Activated T-cell treated with anti-CD3 and anti-CD28 coated beads for 24 hours (primary cell): ENCODE measurements at regions not wholly inside any gene's neighbourhood (a gene's known extent, or its start where the extent isn't known, plus 50 kb on each side); places are given as distances from the start of the nearest gene placed in this dataset.

ENCODE experiments used
- DNase-seq: peaks from one replicate; pipeline ENCODE4 v3.0.0-alpha.2; 2020; ENCODE audit warnings: low read depth

DNA sequence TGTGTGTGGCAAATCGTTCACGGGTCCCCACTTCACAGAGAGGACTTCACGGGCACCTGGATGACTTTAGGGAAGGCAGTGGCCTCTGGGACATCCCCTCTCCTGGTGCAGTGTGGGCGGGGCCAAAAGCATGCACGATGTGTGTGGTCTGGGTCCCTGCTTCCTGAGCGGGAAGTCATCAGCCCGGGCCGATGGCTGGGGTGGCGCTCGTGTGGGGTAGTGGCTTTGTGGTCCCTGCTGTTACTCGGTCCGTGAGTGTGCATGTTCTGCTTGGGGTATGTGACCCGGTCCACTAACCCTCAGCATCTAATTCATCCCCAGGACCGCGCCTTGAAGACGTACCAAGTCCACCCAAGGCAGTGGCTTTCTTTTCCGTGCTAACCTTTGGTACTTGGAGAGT is 142.5 kb upstream of the RTL1 start:
- no peak for DNase-seq

DNA sequence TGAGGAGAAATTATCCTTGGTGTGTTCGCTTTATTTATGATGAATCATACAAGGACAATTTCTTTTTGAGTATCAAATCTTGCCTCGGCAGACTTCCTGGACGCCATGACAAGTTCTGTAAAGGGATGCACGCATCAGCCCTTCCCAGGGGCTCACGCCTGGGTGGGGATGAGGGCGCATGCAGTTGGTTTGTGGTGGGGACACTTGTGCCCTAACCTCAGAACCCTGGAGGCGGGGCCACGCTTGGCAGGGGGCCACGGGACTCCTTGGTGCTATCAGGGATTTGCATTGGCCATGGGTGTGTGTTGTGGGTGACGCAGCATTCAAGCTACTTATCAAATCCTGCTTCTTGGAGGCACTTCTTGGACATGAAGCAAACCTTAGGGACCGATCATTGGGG is 143.8 kb upstream of the RTL1 start:
- no peak for DNase-seq

DNA sequence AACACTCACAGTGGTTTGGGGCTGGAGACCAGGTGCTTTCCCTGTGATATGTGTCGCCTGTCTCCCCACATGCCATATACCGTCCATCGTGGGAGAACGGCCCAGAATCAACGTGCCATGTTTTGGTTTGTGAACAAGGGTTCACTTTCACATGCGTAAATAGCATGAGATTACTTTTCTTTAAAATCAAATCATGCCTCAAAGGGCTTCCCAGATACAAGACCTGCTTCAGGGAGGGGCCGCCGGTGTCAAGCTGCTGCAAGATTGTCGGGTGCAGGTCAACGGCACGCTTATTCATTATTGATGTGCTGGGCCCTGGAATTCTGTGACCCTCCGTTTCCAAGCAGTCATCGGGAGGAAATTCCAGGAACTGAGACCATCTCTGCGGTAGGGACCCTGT is 145.2 kb upstream of the RTL1 start:
- no peak for DNase-seq

DNA sequence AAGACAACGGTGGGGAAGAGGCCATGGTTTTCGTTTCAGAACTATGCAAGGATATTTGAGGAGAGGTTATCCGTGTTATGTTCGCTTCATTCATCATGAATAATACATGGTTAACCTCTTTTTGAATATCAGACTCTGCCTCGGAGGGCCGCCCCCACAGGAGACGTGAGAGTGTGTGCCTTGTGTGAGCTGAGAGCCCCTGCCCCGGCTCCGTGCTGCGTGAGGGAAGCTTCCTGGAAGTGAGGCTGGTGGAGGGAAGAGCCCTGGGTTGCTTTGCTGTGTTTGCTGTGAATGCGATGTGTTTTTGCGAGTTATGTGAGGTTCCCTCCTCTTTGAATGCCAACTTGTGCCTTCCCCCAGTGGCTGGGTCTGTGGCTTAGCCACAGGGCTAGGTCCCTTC is 146.0 kb upstream of the RTL1 start:
- DNase-seq = no peak

DNA sequence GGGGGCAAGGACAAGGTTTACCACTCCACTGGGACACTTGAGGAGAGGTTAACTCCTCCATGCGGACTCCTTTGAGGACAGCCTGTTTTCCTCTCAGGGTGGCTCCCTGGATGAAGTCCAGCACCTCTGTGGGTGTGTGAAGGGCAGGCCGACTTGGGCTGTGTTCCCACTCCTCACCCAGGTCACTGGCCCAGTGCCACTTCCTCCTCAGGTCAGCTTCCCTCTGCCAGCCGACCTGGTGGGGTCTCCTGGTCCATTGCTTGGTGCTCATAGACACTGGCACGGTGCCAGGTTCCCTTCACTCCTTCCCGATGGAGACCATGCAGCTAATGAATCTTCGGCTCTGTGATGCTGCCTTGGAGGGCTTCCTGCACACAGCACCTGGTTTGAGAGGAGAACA is 146.4 kb upstream of the RTL1 start:
- no peak for DNase-seq

DNA sequence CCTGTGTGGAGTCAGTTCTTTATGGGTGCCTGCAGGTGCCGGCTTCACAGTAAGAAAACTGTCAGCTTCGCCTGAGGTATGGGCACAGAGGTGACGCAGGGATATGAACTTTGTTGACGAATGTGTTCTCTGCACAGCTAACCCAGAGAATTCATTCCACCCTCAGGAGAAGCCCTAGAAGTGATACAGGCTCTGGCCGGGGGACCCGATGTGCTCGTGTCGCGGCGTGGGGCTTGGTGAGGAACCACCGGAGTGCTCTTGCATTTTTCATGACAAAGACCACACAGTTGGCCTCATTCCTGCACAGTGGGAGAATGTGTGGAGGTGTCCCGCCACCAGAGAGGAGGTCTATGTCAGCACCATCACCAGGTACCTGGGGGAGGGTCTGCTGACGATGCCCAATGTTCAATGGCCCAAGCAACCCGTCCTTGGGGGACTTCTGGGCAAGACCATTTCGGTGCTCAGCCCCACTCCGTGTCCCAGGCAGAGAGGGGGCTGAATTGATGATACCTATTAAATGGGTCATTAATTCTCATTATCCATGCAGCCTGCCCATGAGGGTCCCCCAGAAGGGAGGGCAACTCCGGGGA is 147.5 kb upstream of the RTL1 start:
- no peak for DNase-seq

DNA sequence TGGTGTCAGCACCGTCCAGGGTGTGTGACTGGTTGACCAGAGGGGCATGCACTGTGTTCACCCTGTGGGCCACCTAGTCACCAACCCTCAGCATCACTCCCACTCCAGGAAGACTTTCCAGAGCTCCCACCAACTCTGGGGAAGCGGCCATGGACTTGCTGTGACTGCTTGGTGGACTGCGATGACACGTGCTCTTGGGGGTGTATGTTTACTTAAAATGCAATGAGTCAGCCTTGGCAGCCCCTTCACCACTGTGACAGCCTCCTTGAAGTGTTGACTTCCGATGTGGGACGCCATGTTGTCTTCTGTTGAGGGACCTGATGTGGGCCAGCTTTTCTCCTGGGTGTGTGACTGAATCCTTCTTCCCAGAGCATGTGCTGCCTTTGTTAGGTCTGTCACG is 151.1 kb upstream of the RTL1 start:
- no peak for DNase-seq

DNA sequence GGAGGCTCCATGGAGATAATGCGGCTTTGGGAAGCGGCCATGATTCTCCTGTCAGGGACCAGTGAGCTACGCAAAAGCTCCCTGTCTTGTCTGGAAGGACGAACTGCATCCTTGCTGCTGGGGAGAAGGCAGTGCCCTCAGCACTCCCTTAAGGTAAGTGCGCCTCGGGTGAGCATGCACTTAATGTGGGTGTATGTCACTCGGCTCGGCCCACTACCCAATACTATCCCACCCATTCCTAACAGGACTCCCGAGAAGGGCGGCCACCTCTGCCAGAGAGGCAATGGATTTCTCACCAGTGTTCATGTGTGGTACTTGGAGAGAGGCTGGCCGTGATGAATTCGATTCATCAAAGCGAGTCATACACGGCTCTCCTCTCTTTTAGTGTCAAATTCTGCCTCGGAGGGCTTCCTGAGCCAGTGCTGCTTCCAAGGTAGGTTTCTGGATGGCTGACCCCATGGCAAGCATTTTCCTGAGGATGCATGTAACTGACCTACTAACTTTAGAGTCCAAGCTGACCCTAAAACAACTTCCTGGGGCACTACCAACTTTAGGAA is 151.7 kb upstream of the RTL1 start:
- no peak for DNase-seq

DNA sequence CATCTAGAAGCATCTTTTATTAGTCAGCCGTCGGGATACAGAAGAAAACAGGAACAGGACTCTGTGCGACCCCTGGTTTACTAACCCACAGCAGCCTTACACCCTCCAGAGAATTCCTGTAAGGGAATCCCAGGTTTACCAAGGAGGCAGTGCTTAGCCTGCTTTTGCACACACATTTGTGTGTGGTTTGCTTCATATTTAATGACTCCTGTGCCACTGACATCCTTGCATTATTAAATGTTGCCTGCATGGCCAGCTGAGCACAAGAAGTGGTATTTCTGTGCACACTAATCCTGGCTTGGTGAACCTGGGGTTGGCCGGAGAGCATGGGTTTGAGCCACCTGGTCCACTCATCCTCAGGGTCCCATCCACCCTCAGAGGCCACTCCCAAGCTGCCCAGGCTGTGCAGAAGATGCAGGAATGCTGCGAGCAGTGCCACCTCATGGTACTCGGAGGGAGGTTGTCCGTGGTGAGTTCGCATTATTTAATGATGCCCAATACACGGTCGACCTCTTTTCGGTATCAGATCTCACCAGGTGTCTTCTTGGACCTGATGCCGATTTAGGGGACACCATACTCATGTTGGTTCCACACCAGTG is 152.4 kb upstream of the RTL1 start:
- DNase-seq = no peak

DNA sequence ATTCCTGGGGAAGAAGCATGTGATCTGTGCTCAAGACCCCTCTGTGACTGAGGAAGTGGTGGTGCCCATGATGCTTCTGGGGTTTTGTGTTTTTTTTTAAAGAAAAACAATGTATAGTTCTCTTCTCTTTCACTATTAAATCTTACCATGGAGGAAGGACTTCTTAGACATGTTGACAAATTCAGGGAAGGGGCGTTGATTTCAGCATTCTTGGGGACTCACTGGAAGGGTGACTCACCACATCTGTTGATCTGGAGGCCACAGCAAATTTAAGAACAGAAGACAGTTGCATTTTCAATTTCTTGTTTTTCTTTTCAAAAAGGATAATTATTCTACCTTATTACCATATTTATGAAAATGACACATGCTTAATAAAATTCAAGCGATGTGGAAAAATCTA is 152.9 kb upstream of the RTL1 start:
- DNase-seq = no peak

DNA sequence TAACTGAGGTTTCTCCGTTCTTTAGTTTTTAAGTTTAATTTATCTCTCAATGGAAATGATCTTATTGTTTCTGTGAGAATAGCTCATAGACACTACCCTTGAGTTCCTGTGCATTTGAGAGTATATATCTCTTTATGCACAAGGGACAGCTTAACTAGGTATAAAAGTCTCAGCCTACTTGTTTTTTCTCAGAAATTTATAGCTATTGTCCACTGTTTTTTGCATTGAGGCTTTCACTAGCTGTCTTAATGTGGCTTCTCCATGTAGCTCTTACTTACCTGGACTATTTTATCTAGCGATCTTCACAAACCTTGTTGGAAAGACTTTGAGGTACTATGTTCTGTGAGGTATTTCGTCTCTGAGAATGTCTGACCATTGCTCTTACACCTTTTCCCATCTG is 153.9 kb upstream of the RTL1 start:
- no peak for DNase-seq

DNA sequence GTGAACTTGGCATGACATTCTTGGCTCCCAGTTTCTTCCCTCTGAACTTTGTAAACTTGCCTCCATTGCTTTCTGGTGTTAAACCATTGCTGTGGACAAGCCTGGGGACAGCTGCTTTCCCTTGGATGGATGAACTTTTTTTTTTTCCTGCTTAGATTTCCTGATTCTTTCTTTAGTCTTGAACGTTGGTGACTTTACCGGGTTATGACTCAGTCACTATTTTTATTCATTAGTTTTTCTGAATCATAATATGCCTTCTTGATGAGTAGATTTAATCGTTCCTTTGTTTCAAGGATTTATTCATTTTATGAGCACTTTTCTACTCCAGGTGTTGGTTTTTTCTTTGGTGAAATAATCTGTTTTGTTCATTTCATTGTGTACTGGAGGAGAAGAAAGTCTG is 155.0 kb upstream of the RTL1 start:
- DNase-seq = no peak

DNA sequence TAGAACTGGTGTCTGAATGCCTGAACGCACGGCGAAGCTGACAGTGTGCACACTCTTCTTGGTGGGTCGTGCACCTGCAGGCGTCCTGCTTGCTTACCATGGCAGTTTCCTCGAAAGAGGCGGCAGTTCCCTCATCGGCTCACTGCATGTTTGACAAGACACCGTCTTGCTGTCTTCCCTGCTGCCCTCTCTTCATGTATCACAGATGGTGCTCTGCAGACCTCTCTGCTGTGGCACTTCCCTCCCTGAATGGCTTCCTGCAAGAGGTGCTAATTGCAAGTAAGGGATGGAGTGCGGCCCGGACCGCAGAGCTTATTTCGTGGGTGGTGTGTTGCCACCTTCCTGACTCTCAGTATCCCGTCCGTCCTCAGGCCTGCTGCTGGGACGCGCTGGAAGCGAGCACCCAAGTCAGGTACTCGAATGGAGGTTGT is 156.7 kb upstream of the RTL1 start:
- no peak for DNase-seq

DNA sequence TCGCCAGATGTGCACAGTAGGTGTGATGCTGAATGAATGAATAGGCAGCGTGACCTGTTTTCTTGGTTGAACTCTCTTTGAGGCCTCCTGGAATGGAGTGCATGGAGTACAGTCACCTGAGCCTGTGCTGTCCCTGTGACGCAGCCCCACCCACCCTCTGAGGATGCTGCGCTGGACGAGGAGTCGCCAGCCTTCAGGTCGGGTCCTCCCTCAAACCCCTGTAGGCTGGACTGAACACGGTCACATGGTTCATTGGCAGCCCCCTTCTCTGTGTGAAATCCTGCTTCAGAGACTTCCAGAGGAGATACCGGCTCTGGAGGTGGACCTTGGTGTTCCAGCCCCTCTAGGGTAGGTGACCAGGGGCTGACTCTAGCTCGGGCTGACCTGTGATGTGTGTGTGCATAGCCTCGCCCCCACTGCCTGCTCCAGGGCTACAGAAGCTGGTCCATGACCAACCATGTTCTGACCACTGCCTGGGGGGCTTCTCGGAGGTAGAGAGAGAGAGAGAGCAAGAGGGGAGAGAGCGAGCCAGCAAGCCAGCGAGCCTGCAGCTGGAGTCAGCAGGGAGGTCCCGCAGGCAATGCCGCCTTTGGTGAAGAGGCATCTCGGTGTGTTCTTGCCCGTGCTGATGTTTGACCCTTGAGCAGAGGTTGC is 158.0 kb upstream of the RTL1 start:
- DNase-seq = no peak

DNA sequence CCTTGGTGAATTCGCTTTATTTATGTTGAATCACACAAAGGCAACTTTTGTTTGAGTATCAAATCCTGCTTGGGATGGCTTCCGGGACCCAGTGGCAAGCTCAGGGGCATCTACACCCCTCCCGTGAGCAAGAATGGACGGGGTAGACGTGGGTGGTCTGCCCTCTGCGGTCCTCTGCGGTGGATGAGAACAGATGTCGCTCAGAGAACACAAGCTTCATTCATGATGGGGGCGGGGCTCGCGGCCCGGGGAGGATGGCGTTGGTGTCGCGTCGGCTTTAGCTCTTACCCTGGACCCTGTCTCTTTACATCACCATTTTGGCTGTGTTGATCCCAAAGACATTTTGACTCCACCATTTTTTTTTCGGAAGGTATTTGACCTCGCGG is 158.5 kb upstream of the RTL1 start:
- DNase-seq = no peak

DNA sequence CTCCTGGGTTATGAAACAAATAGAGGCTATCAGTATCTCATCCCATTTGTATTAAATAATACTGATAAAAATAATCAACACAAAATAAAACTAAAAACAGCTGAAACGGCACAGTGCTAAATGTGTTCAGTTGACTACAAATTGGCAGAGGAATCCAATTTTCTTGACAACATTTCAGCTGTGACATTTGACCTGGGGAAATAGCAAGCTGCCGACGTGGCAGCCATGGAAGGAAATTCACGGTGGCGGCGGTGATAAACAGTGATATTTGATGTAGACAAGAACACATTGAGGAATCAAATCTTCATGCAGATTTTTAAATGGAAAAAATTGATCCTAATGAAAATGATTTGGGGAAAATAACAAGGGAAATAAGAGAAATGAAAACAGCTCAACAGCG is 159.1 kb upstream of the RTL1 start:
- no peak for DNase-seq

DNA sequence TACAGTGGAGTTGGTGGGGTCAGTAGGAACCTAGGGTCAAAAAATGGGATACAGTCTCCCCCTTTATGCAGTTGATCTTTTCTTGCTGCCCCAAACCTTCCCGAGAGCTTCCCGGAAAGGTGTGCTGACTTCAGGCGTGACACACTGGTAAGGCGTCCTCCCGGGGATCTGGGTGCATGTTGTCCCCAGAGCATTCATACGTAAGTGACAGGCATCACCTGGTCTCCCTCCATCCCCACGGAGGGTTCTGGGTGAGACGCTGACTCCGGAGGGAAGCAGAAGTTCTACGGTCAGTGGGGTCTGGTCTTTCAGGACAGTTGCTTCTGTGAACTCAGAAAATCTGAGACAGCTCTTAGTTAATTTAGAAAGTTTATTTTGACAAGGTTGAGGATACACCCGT is 159.6 kb upstream of the RTL1 start:
- DNase-seq = no peak

DNA sequence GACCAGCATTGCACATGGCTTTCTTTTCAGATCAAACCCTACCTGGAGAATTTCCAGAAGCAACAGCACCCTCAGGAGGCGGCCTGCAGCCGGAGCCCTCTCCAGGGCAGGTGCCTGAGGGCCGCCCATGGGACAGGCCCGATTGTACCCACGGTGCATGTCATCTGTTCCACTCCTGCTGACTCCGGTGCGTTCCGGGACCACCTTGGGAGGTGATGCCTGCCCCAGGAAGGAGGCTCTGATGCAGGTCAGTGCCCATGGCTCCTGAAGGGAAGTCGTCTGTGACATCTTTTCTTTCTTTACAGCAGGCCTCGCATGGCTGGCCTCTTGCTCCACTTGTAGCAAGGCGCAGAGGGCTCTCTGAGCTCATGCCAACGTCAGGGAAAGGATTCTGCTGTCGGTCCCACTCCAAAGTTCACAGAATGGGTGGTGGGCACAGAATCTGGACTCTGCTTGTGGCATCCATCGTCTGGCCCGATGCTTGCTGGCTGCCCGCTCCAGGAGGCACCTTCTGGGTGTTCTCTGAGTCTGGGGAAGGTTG is 160.7 kb upstream of the RTL1 start:
- DNase-seq = no peak

DNA sequence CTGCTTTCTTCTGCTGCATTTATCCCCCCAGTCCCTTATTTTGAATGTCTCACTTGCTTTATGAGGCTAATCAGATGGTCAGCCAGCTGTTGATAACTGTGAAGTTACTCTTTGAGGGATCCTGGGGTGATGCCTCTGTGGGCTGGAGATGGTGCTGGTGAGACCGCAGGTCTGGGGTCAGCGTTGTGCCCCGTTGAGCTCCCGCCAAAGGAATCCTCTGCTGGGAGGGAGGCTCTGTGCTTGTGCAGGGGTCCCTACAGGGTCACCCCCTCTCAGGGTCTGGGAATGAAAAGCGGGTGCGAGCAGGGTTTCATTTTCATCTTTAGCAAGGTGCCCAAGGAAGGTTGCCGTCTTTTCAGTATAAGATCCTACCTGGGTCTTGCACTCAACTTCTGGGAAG is 161.2 kb upstream of the RTL1 start:
- no peak for DNase-seq

DNA sequence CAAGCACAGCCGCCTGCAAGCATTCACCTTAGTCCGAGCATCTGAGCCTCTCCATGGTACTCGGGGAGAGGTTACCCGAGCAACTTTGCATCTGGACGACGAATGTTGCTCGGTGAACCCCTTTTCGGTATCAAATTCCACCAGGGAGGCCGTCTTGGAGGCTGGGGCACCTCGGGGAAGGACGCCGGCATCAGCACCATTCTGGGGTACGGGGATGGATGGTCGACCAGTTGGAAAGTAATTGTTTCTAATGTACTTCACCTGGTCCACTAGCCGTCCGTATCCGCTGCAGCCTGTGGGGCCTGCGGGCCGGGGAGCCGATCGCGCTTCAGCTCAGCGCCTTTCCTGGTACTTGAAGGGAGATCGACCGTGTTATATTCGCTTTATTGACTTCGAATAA is 161.7 kb upstream of the RTL1 start:
- DNase-seq = no peak

DNA sequence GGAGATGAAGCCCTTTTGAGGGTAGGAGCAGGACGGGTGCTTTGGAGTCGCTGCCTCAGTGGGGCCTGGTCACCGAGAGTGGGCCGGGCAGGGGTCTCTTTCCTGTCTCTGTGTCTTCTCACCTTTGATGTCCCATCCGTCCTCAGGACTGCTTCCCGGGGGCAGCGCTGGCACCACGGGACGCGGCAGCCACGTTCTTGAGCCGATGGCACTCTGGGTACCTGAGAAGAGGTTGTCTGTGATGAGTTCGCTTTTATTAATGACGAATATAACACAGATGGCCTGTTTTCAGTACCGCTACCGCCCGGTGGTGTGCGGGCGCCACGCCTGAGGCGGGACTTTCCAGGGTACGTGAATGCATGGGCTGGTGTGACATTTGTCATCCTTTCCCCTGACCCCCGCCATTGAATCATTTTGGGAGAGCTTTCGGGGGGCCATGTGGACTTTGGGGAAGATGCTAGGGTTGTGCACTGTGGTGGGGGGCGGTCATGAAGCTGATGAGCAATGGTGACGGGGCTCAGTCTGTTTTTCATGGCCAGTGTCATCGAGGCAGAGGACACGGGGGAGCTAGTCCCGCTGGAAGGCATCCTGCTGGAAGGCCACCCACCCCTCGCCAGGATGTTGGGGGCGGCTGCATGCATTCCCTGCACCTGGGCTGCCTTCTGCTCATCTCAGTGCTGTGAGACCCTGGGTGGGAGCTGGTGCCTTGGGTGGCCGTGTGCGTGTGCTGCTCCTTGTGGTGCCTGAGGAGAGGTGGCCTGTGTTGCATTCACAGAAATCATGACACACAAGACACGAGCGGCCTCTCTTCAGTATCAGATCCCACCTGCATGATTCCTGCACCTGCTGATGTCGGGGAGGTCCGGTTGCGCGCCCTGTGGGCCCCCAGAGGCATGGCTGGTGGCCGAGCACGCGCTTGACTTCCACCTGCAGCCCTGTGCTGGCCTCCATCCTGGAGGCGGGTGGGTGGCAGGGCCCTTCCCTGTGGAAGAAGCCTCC is 162.5 kb upstream of the RTL1 start:
- DNase-seq = no peak

DNA sequence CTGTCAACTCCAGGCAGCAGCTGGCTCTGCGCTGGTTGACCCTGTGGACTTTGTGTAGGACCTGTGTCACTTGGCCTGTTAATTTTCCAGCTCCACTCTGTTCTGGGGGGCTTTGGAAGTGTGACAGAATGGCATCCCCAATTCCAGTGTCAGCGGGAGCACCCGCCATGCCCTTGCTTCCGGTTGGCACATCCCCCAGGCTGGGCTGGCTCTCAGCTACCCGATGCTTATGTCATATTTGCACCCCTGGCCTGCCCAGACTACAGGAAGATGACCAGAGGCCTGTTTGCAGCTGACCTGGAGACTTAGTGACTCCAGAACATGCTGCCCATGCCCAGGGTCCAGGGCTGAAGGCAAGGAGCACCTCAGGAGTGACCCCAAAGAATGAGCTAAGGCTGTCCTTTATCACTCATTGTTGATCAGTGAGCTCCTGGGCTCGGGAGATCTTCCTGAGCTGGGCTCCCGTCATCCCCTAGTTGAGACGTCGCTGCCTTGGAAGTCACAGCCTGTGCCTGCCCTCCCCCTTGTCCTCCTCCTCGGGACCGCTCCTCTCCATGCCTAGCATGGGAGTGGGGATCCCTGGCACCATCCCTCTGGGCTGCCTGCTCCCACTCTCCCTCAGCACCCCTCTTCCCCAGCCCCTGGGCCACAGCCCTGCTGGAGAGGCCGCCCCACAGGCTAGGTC is 163.4 kb upstream of the RTL1 start:
- DNase-seq = no peak
